ENCODE measurements at regions not wholly inside any gene's neighbourhood (a gene's known extent, or its start where the extent isn't known, plus 50 kb on each side); places are given as distances from the start of the nearest gene placed in this dataset.
"Not testable (repeated sequence)": the region's sequence is repeated elsewhere in the genome, so short reads cannot be mapped to it uniquely, and the experiment has no call there.

- DNase-seq: no peak
These were observed 214.5 kb downstream of the FAT3 start for GRCh38 chr11:92439133-92439532.

GRCh38 chr11:92440701-92441442, 216.3 kb downstream of the FAT3 start:
- no peak for DNase-seq

- no peak for DNase-seq
These were observed 216.8 kb downstream of the FAT3 start for GRCh38 chr11:92441443-92441726.

GRCh38 chr11:92443199-92443598, 218.6 kb downstream of the FAT3 start:
- no peak for DNase-seq

GRCh38 chr11:92447586-92447985, 223.0 kb downstream of the FAT3 start:
- DNase-seq: no peak

- DNase-seq: no peak
These were observed 224.6 kb downstream of the FAT3 start for GRCh38 chr11:92449222-92449621.

GRCh38 chr11:92449780-92450179, 225.2 kb downstream of the FAT3 start:
- DNase-seq: no peak

- DNase-seq: no peak
These were observed 226.4 kb downstream of the FAT3 start for GRCh38 chr11:92451063-92451462.

- DNase-seq: no peak
These were observed 228.4 kb downstream of the FAT3 start for GRCh38 chr11:92453055-92453454.

GRCh38 chr11:92455210-92455790, 230.7 kb downstream of the FAT3 start:
- DNase-seq: no peak

- DNase-seq: no peak
These were observed 232.6 kb downstream of the FAT3 start for GRCh38 chr11:92457250-92457649.

GRCh38 chr11:92458486-92458885, 233.9 kb downstream of the FAT3 start:
- DNase-seq: no peak

- DNase-seq: no peak
These were observed 235.6 kb downstream of the FAT3 start for GRCh38 chr11:92460213-92460612.

GRCh38 chr11:92461447-92461846, 236.8 kb downstream of the FAT3 start:
- DNase-seq: no peak

- DNase-seq: no peak
These were observed 238.2 kb downstream of the FAT3 start for GRCh38 chr11:92462821-92463220.

- no peak for DNase-seq
These were observed 240.2 kb downstream of the FAT3 start for GRCh38 chr11:92464822-92465221.

GRCh38 chr11:92465410-92465809, 240.8 kb downstream of the FAT3 start:
- DNase-seq: not testable (repeated sequence)

GRCh38 chr11:92473736-92474135, 249.1 kb downstream of the FAT3 start:
- no peak for DNase-seq

- no peak for DNase-seq
These were observed 250.7 kb downstream of the FAT3 start for GRCh38 chr11:92475316-92475715.

- no peak for DNase-seq
These were observed 251.2 kb downstream of the FAT3 start for GRCh38 chr11:92475819-92476218.

GRCh38 chr11:92477686-92478085, 253.1 kb downstream of the FAT3 start:
- no peak for DNase-seq

- no peak for DNase-seq
These were observed 255.9 kb downstream of the FAT3 start for GRCh38 chr11:92480499-92480898.

GRCh38 chr11:92482492-92483060, 258.0 kb downstream of the FAT3 start:
- no peak for DNase-seq

- no peak for DNase-seq
These were observed 260.0 kb downstream of the FAT3 start for GRCh38 chr11:92484570-92484969.

Data from NCI-H1436 (cell line).